Keratinocyte (primary cell): ENCODE measurements at regions not wholly inside any gene's neighbourhood (a gene's known extent, or its start where the extent isn't known, plus 50 kb on each side); places are given as distances from the start of the nearest gene placed in this dataset.

Experiments used
- DNase-seq: peaks from one replicate; pipeline ENCODE4 v3.0.0-alpha.2; 2011; ENCODE audit warnings: low read depth, missing footprints, low spot score
- FAIRE-seq: peaks from 2 replicates; lab custom pipeline; 2011; peaks lifted over from hg19 to GRCh38; lab: Jason Lieb, UNC
- H2AFZ ChIP-seq: 2 replicates; pipeline ENCODE4 v1.6.0; 2012; ENCODE audit warnings: low read length, control low read depth, inconsistent platforms; ENCODE audit not compliant: control insufficient read depth
- H3K27ac ChIP-seq: 2 replicates; pipeline ENCODE4 v1.5.1; 2011; ENCODE audit warnings: low read length; ENCODE audit not compliant: control insufficient read depth, insufficient read depth
- H3K27me3 ChIP-seq: 3 replicates; pipeline ENCODE4 v1.6.0; 2011; ENCODE audit warnings: low read length; ENCODE audit not compliant: control insufficient read depth, insufficient read depth; ENCODE audit errors: extremely low read depth
- H3K36me3 ChIP-seq, 2 experiments: 2 replicates in 1 of 2; 3 replicates in 1 of 2; pipeline ENCODE4 v1.5.1; 2011; ENCODE audit warnings: low read length in 2 of 2, mild to moderate bottlenecking in 1 of 2; ENCODE audit not compliant: control insufficient read depth in 2 of 2, insufficient read depth in 2 of 2; ENCODE audit errors: extremely low read depth in 1 of 2
- H3K4me1 ChIP-seq: 3 replicates; pipeline ENCODE4 v1.5.1; 2011; ENCODE audit warnings: low read length; ENCODE audit not compliant: control insufficient read depth, insufficient read depth; ENCODE audit errors: extremely low read depth
- H3K4me2 ChIP-seq: 3 replicates; pipeline ENCODE4 v1.6.0; 2011; ENCODE audit warnings: low read depth, low read length; ENCODE audit not compliant: control insufficient read depth, insufficient read depth; ENCODE audit errors: extremely low read depth
- H3K4me3 ChIP-seq, 3 experiments: fragments of 200-600 bp in 1 of 3; sonication (generic) in 1 of 3; 2 replicates in 2 of 3; 3 replicates in 1 of 3; pipeline ENCODE4 v1.5.1; 2011 to 2016; ENCODE audit warnings: low read length in 3 of 3, mild to moderate bottlenecking in 3 of 3, control low read depth in 2 of 3, inconsistent platforms in 1 of 3, low read depth in 1 of 3, mixed read lengths in 1 of 3, mixed run types in 1 of 3, moderate library complexity in 1 of 3; ENCODE audit not compliant: control insufficient read depth in 2 of 3, insufficient read depth in 2 of 3; ENCODE audit errors: extremely low read depth in 1 of 3
- H3K79me2 ChIP-seq: 2 replicates; pipeline ENCODE4 v1.6.0; 2012; ENCODE audit warnings: low read length; ENCODE audit not compliant: control insufficient read depth, insufficient read depth
- H3K9ac ChIP-seq: 3 replicates; pipeline ENCODE4 v1.6.0; 2011; ENCODE audit warnings: low read length; ENCODE audit not compliant: control insufficient read depth, insufficient read depth; ENCODE audit errors: extremely low read depth
- H3K9me1 ChIP-seq: 3 replicates; pipeline ENCODE4 v1.6.0; 2011; ENCODE audit warnings: low read length; ENCODE audit not compliant: control insufficient read depth, insufficient read depth; ENCODE audit errors: extremely low read depth
- H3K9me3 ChIP-seq: 2 replicates; pipeline ENCODE4 v1.5.1; 2012; ENCODE audit warnings: low read depth, low read length; ENCODE audit not compliant: control insufficient read depth
- H4K20me1 ChIP-seq: 3 replicates; pipeline ENCODE4 v1.6.0; 2011; ENCODE audit warnings: low read length; ENCODE audit not compliant: control insufficient read depth, insufficient read depth; ENCODE audit errors: extremely low read depth
- CTCF ChIP-seq, 3 experiments: IDR thresholded peaks in 1 of 3; conservative IDR thresholded peaks in 1 of 3; optimal IDR thresholded peaks in 1 of 3; 2 replicates in 2 of 3; 3 replicates in 1 of 3; pipeline versions ENCODE3 to v1.5.1; 2011; ENCODE audit warnings: low read length in 3 of 3, mild to moderate bottlenecking in 3 of 3, moderate library complexity in 2 of 3, control low read depth in 1 of 3, inconsistent platforms in 1 of 3; ENCODE audit not compliant: insufficient read depth in 2 of 3; ENCODE audit errors: extremely low read depth in 1 of 3
- EZH2 ChIP-seq: IDR thresholded peaks from one replicate; pipeline ENCODE4 v1.6.1; 2012; ENCODE audit warnings: inconsistent platforms, mild to moderate bottlenecking, low read length, moderate library complexity
- dilution Hi-C: fragments of 300-500 bp; cut with MboI; formaldehyde crosslinking; loops from one replicate; pipeline ENCODE4 v1.7.0; 2020; ENCODE audit warnings: low sequenced_read_pairs; ENCODE audit not compliant: extremely low pct_ligation_motif_present

GRCh38 chr16:9383281-9383680 is 291.8 kb downstream of the HAPSTR1 start:
- no peaks in the 10 kb centered on the region for H3K9me1 ChIP-seq
- no peaks in the 10 kb centered on the region for H3K36me3 ChIP-seq
- H3K4me3 ChIP-seq = no peak overlapping the region
- no peak overlapping the region for H3K27ac ChIP-seq
- H3K9ac ChIP-seq = no peak overlapping the region
- no peak overlapping the region for H2AFZ ChIP-seq
- TF ChIP-seq CTCF (optimal IDR thresholded peaks at IDR 0.05 in 1 of 3, IDR thresholded peaks at IDR 0.05 in 1 of 3, conservative IDR thresholded peaks at IDR 0.05 in 1 of 3; ENCODE audit: extremely low read depth in 1 of 3, insufficient read depth in 2 of 3, low read length in 3 of 3) (no peak), EZH2 (no peak)
- no peaks in the 10 kb centered on the region for H4K20me1 ChIP-seq
- DNase-seq (no peak), FAIRE-seq (no peak)
- H3K79me2 ChIP-seq = no peaks in the 10 kb centered on the region
- H3K4me2 ChIP-seq = no peak overlapping the region
- H3K27me3 ChIP-seq = no peaks in the 10 kb centered on the region
- peaks cover 2% of the 10 kb centered on the region for H3K9me3 ChIP-seq
- dilution Hi-C loops = no loop called here
- H3K4me1 ChIP-seq = no peaks in the 10 kb centered on the region

GRCh38 chr16:9384141-9384540 is 292.7 kb downstream of the HAPSTR1 start:
- Histone ChIP-seq H3K9ac (no peak overlapping the region), H3K9me1 (no peaks in the 10 kb centered on the region), H3K79me2 (no peaks in the 10 kb centered on the region), H3K36me3 (no peaks in the 10 kb centered on the region), H3K4me3 (no peak overlapping the region), H3K27me3 (no peaks in the 10 kb centered on the region), H3K9me3 (peaks cover 2% of the 10 kb centered on the region), H4K20me1 (no peaks in the 10 kb centered on the region), H3K4me1 (no peaks in the 10 kb centered on the region), H2AFZ (no peak overlapping the region), H3K4me2 (no peak overlapping the region), H3K27ac (no peak overlapping the region)
- TF ChIP-seq EZH2 (no peak), CTCF (optimal IDR thresholded peaks at IDR 0.05 in 1 of 3, IDR thresholded peaks at IDR 0.05 in 1 of 3, conservative IDR thresholded peaks at IDR 0.05 in 1 of 3; ENCODE audit: extremely low read depth in 1 of 3, insufficient read depth in 2 of 3, low read length in 3 of 3) (no peak)
- dilution Hi-C loops = no loop called here
- FAIRE-seq = no peak
- no peak for DNase-seq
